IMR-90 (cell line): ENCODE measurements at regions not wholly inside any gene's neighbourhood (a gene's known extent, or its start where the extent isn't known, plus 50 kb on each side); places are given as distances from the start of the nearest gene placed in this dataset.

ENCODE experiments used
- ATAC-seq: fragments of 200-7000 bp; cut with Tn5 transposase; 2 replicates; pipeline ENCODE4 v1.9.1; 2020; ENCODE audit warnings: low read depth, mild to moderate bottlenecking, moderate library complexity
- BruUV-seq: library from RNA; stranded (reverse); fragments of 400-500 nt; replicated peaks from 2 replicates; lab custom pipeline; 2021; lab: Mats Ljungman, UMichigan
- CTCF ChIA-PET: fragments of 300-600 bp; formaldehyde crosslinking; extraction: SDS; loops from one replicate; lab custom pipeline; 2021; ENCODE audit warnings: antibody characterized with exemption; lab: Yijun Ruan, JAX
- POLR2A ChIA-PET: fragments of 300-600 bp; sonication (Branson Sonifier 250); formaldehyde crosslinking; loops from one replicate; lab custom pipeline; 2022; ENCODE audit warnings: antibody characterized with exemption; ENCODE audit not compliant: unreplicated experiment; lab: Charles Lee
- DNase-seq: peaks from one replicate; pipeline ENCODE4 v3.0.0; 2013
- H2AFZ ChIP-seq: replicated peaks from 2 replicates; pipeline ENCODE3; 2013; ENCODE audit warnings: low read length, mild to moderate bottlenecking; ENCODE audit not compliant: poor library complexity
- H2AK5ac ChIP-seq: 2 replicates; pipeline ENCODE4 v1.6.1; 2013; ENCODE audit warnings: low read depth, low read length, inconsistent platforms
- H2AK9ac ChIP-seq: replicated peaks from 2 replicates; pipeline ENCODE3; 2013; ENCODE audit warnings: mild to moderate bottlenecking, low read depth, low read length, moderate library complexity; ENCODE audit not compliant: poor library complexity
- H2BK120ac ChIP-seq: 2 replicates; pipeline ENCODE4 v1.6.1; 2013; ENCODE audit warnings: low read depth, low read length, inconsistent platforms
- H2BK15ac ChIP-seq: 3 replicates; pipeline ENCODE4 v1.6.1; 2013; ENCODE audit warnings: low read depth, low read length, inconsistent platforms
- H2BK20ac ChIP-seq: 2 replicates; pipeline ENCODE4 v1.6.1; 2013; ENCODE audit warnings: low read depth, mild to moderate bottlenecking, inconsistent platforms, low read length, moderate library complexity
- H2BK5ac ChIP-seq: 2 replicates; pipeline ENCODE4 v1.6.1; 2013; ENCODE audit warnings: mild to moderate bottlenecking, low read depth, low read length, inconsistent platforms; ENCODE audit not compliant: poor library complexity, severe bottlenecking
- H3K14ac ChIP-seq: replicated peaks from 2 replicates; pipeline ENCODE4 v1.6.1; 2013; ENCODE audit warnings: low read depth, low read length, inconsistent platforms
- H3K18ac ChIP-seq: 2 replicates; pipeline ENCODE4 v1.6.1; 2013; ENCODE audit warnings: low read depth, low read length, control low read depth
- H3K23ac ChIP-seq: 2 replicates; pipeline ENCODE4 v1.6.1; 2013; ENCODE audit warnings: low read depth, low read length, inconsistent platforms
- H3K27ac ChIP-seq: 2 replicates; pipeline ENCODE4 v1.5.1; 2013; ENCODE audit warnings: mild to moderate bottlenecking, control low read depth, low read length; ENCODE audit not compliant: insufficient read depth
- H3K27me3 ChIP-seq: 2 replicates; pipeline ENCODE4 v1.6.1; 2013; ENCODE audit warnings: low read length; ENCODE audit not compliant: control insufficient read depth, insufficient read depth
- H3K36me3 ChIP-seq: 2 replicates; pipeline ENCODE4 v1.6.1; 2013; ENCODE audit warnings: low read length, mixed read lengths; ENCODE audit not compliant: control insufficient read depth, insufficient read depth
- H3K4ac ChIP-seq: 2 replicates; pipeline ENCODE4 v1.6.1; 2013; ENCODE audit warnings: low read depth, low read length, inconsistent platforms
- H3K4me1 ChIP-seq: 2 replicates; pipeline ENCODE4 v1.6.1; 2013; ENCODE audit warnings: low read length, mixed read lengths; ENCODE audit not compliant: control insufficient read depth, insufficient read depth
- H3K4me2 ChIP-seq: 2 replicates; pipeline ENCODE4 v1.6.1; 2013; ENCODE audit warnings: low read depth, mild to moderate bottlenecking, control low read depth, low read length, moderate library complexity
- H3K4me3 ChIP-seq: 2 replicates; pipeline ENCODE4 v1.5.1; 2013; ENCODE audit warnings: low read depth, mild to moderate bottlenecking, control low read depth, low read length, moderate library complexity; ENCODE audit not compliant: insufficient read depth
- H3K56ac ChIP-seq: 2 replicates; pipeline ENCODE4 v1.6.1; 2013; ENCODE audit warnings: low read length, inconsistent platforms; ENCODE audit not compliant: insufficient read depth; ENCODE audit errors: extremely low read depth
- H3K79me1 ChIP-seq, 2 experiments: 2 replicates each; pipeline ENCODE4 v1.6.1; 2013; ENCODE audit warnings: low read length in 2 of 2, inconsistent platforms in 1 of 2, low read depth in 1 of 2
- H3K9ac ChIP-seq: 2 replicates; pipeline ENCODE4 v1.6.1; 2013; ENCODE audit warnings: low read depth, low read length, control low read depth
- H3K9me1 ChIP-seq: 2 replicates; pipeline ENCODE4 v1.6.1; 2013; ENCODE audit warnings: low read length, inconsistent platforms; ENCODE audit not compliant: insufficient read depth
- H3K9me3 ChIP-seq: 2 replicates; pipeline ENCODE4 v1.6.1; 2013; ENCODE audit warnings: low read length; ENCODE audit not compliant: control insufficient read depth, insufficient read depth
- H4K20me1 ChIP-seq: 2 replicates; pipeline ENCODE4 v1.6.1; 2013; ENCODE audit warnings: low read length, inconsistent platforms; ENCODE audit not compliant: insufficient read depth
- H4K5ac ChIP-seq: 2 replicates; pipeline ENCODE4 v1.6.1; 2013; ENCODE audit warnings: mild to moderate bottlenecking, low read depth, low read length, control low read depth
- H4K8ac ChIP-seq, 2 experiments: 2 replicates each; pipeline ENCODE4 v1.6.1; 2013; ENCODE audit warnings: low read depth in 2 of 2, low read length in 2 of 2, control low read depth in 1 of 2, inconsistent platforms in 1 of 2
- H4K91ac ChIP-seq: 2 replicates; pipeline ENCODE4 v1.6.1; 2013; ENCODE audit warnings: low read depth, low read length, inconsistent platforms; ENCODE audit not compliant: insufficient read depth
- BHLHE40 ChIP-seq: fragments of 150-350 bp; IDR thresholded peaks from 2 replicates; pipeline ENCODE4 v1.6.1; 2016; ENCODE audit warnings: mild to moderate bottlenecking, low read depth, low read length
- CEBPB ChIP-seq: IDR thresholded peaks from 2 replicates; pipeline ENCODE4 v1.6.1; 2012; ENCODE audit warnings: low read depth, low read length, improper control_type of control experiment
- FOS ChIP-seq: fragments of 150-350 bp; IDR thresholded peaks from 2 replicates; pipeline ENCODE4 v1.6.1; 2016; ENCODE audit warnings: low read depth, low read length
- MAFK ChIP-seq: IDR thresholded peaks from 2 replicates; pipeline ENCODE4 v1.6.1; 2012; ENCODE audit warnings: low read depth, low read length, improper control_type of control experiment
- MAZ ChIP-seq: IDR thresholded peaks from 2 replicates; pipeline ENCODE4 v1.6.1; 2012; ENCODE audit warnings: low read depth, mild to moderate bottlenecking, low read length, improper control_type of control experiment, moderate library complexity, borderline replicate concordance
- MXI1 ChIP-seq: IDR thresholded peaks from 2 replicates; pipeline ENCODE4 v1.6.1; 2012; ENCODE audit warnings: low read depth, mild to moderate bottlenecking, low read length, moderate library complexity, borderline replicate concordance
- NFE2L2 ChIP-seq: fragments of 150-350 bp; IDR thresholded peaks from 2 replicates; pipeline ENCODE4 v1.6.1; 2016; ENCODE audit warnings: low read depth, mild to moderate bottlenecking, low read length
- POLR2A ChIP-seq: IDR thresholded peaks from 2 replicates; pipeline ENCODE4 v1.6.1; 2012; ENCODE audit warnings: mild to moderate bottlenecking, low read depth, low read length
- RAD21 ChIP-seq: IDR thresholded peaks from 2 replicates; pipeline ENCODE4 v1.6.1; 2012; ENCODE audit warnings: low read length, improper control_type of control experiment
- RCOR1 ChIP-seq: IDR thresholded peaks from 2 replicates; pipeline ENCODE4 v1.6.1; 2012; ENCODE audit warnings: mild to moderate bottlenecking, low read length, improper control_type of control experiment; ENCODE audit not compliant: insufficient replicate concordance
- SMC3 ChIP-seq: fragments of 150-350 bp; IDR thresholded peaks from 2 replicates; pipeline ENCODE4 v1.6.1; 2016; ENCODE audit warnings: low read depth, mild to moderate bottlenecking, antibody characterized with exemption, low read length, moderate library complexity
- dilution Hi-C: fragments of 300-500 bp; cut with HindIII; formaldehyde crosslinking; loops from one replicate; pipeline ENCODE4 v1.14.3; 2018; ENCODE audit warnings: low sequenced_read_pairs; ENCODE audit not compliant: unreplicated experiment
- in situ Hi-C: fragments of 300-500 bp; cut with MboI; formaldehyde crosslinking; loops from 3 replicates; pipeline ENCODE4 v1.14.3; 2019; ENCODE audit warnings: low sequenced_read_pairs, inconsistent platforms, mixed read lengths
- intact Hi-C: fragments of 100-400 bp; cut with micrococcal nuclease; formaldehyde crosslinking; loops from 2 replicates; pipeline ENCODE4 v1.10.0; 2022
- TF ChIP-seq, protein P1 (sequence below): fragments of 150-350 bp; IDR thresholded peaks from 2 replicates; pipeline ENCODE4 v1.6.1; 2017; ENCODE audit warnings: mild to moderate bottlenecking, antibody characterized with exemption, low read length, low read depth
- TF ChIP-seq, protein P2 (sequence below): fragments of 150-350 bp; IDR thresholded peaks from 2 replicates; pipeline ENCODE4 v1.6.1; 2016; ENCODE audit warnings: low read depth, mild to moderate bottlenecking, low read length, moderate library complexity, borderline replicate concordance
- TF ChIP-seq, protein P3 (sequence below): conservative IDR thresholded peaks from 2 replicates; pipeline ENCODE4 v1.5.1; 2012; ENCODE audit warnings: mild to moderate bottlenecking, low read depth, low read length, improper control_type of control experiment

DNA sequence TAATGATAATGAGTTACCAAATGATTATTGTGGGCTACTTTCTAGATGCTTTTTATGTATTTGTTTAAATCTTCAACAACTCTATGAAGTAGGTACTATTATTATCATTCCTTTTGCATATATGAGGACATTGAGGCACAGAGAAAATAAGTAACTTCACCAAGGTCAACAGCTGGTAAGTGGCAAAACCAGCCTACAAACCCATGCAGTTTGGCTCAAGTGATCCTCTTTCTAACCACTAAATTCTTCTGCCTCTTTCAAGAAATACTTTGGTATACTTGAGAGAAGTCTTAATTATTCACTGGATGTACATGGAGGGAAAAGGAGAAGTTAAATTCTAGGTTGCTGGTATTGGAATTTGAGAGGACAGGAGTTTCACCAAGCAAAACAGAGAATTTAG is 495.2 kb upstream of the CADM1 start:
- intact Hi-C loops: no loop called here
- H3K4me2 ChIP-seq: no peak overlapping the region
- H3K14ac ChIP-seq: no peak overlapping the region
- no peak overlapping the region for H3K4me3 ChIP-seq
- no peak overlapping the region for H2AFZ ChIP-seq
- H3K9me3 ChIP-seq: no peaks in the 10 kb centered on the region
- H4K20me1 ChIP-seq: no peaks in the 10 kb centered on the region
- no peaks in the 10 kb centered on the region for H3K4me1 ChIP-seq
- no peak for TF ChIP-seq CEBPB
- TF ChIP-seq POLR2A: no peak
- TF ChIP-seq FOS: no peak
- no peak for TF ChIP-seq MAFK
- TF ChIP-seq, protein P1, sequence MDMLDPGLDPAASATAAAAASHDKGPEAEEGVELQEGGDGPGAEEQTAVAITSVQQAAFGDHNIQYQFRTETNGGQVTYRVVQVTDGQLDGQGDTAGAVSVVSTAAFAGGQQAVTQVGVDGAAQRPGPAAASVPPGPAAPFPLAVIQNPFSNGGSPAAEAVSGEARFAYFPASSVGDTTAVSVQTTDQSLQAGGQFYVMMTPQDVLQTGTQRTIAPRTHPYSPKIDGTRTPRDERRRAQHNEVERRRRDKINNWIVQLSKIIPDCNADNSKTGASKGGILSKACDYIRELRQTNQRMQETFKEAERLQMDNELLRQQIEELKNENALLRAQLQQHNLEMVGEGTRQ: no peak
- TF ChIP-seq RAD21: no peak
- no peak for TF ChIP-seq RCOR1
- TF ChIP-seq, protein P2, sequence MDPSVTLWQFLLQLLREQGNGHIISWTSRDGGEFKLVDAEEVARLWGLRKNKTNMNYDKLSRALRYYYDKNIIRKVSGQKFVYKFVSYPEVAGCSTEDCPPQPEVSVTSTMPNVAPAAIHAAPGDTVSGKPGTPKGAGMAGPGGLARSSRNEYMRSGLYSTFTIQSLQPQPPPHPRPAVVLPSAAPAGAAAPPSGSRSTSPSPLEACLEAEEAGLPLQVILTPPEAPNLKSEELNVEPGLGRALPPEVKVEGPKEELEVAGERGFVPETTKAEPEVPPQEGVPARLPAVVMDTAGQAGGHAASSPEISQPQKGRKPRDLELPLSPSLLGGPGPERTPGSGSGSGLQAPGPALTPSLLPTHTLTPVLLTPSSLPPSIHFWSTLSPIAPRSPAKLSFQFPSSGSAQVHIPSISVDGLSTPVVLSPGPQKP: no peak
- TF ChIP-seq SMC3: no peak
- TF ChIP-seq BHLHE40: no peak
- TF ChIP-seq NFE2L2: no peak
- TF ChIP-seq, protein P3, sequence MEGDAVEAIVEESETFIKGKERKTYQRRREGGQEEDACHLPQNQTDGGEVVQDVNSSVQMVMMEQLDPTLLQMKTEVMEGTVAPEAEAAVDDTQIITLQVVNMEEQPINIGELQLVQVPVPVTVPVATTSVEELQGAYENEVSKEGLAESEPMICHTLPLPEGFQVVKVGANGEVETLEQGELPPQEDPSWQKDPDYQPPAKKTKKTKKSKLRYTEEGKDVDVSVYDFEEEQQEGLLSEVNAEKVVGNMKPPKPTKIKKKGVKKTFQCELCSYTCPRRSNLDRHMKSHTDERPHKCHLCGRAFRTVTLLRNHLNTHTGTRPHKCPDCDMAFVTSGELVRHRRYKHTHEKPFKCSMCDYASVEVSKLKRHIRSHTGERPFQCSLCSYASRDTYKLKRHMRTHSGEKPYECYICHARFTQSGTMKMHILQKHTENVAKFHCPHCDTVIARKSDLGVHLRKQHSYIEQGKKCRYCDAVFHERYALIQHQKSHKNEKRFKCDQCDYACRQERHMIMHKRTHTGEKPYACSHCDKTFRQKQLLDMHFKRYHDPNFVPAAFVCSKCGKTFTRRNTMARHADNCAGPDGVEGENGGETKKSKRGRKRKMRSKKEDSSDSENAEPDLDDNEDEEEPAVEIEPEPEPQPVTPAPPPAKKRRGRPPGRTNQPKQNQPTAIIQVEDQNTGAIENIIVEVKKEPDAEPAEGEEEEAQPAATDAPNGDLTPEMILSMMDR: no peak
- no peak for TF ChIP-seq MAZ
- TF ChIP-seq MXI1: no peak
- no peak overlapping the region for H4K91ac ChIP-seq
- H3K4ac ChIP-seq: no peak overlapping the region
- H3K23ac ChIP-seq: no peak overlapping the region
- no peak overlapping the region for H3K9ac ChIP-seq
- no peak overlapping the region for H2AK9ac ChIP-seq
- in situ Hi-C loops: no loop called here
- no peaks in the 10 kb centered on the region for H3K79me1 ChIP-seq
- BruUV-seq: no TSS peak
- H3K18ac ChIP-seq: no peak overlapping the region
- dilution Hi-C loops: no loop called here
- H3K56ac ChIP-seq: no peak overlapping the region
- H3K27ac ChIP-seq: no peak overlapping the region
- POLR2A ChIA-PET: no interaction called here
- no peaks in the 10 kb centered on the region for H3K9me1 ChIP-seq
- H2BK15ac ChIP-seq: no peak overlapping the region
- ATAC-seq (no peak), DNase-seq (no peak)
- H2BK5ac ChIP-seq: no peak overlapping the region
- H4K5ac ChIP-seq: no peak overlapping the region
- H2AK5ac ChIP-seq: no peak overlapping the region
- no peak overlapping the region for H2BK120ac ChIP-seq
- H3K36me3 ChIP-seq: no peaks in the 10 kb centered on the region
- H3K27me3 ChIP-seq: no peaks in the 10 kb centered on the region
- CTCF ChIA-PET: no interaction called here
- no peak overlapping the region for H4K8ac ChIP-seq
- H2BK20ac ChIP-seq: no peak overlapping the region
